K562 (cell line): ENCODE measurements at regions not wholly inside any gene's neighbourhood (a gene's known extent, or its start where the extent isn't known, plus 50 kb on each side); places are given as distances from the start of the nearest gene placed in this dataset.

ENCODE experiments used
- ATAC-seq: fragments of 200-7000 bp; cut with Tn5 transposase; 3 replicates; pipeline ENCODE4 v1.9.1; 2020; ENCODE audit warnings: moderate library complexity
- BruUV-seq: library from RNA; stranded (reverse); fragments of 400-500 nt; replicated peaks from 2 replicates; lab custom pipeline; 2021; lab: Mats Ljungman, UMichigan
- CTCF ChIA-PET: fragments of 300-600 bp; formaldehyde crosslinking; extraction: SDS; loops from one replicate; lab custom pipeline; 2021; ENCODE audit warnings: low intra/inter-chr PET ratio; lab: Yijun Ruan, JAX
- POLR2A ChIA-PET: fragments of 300-600, 350-650 bp; sonication (Branson Sonifier 250); formaldehyde crosslinking; extraction: SDS; loops from one replicate; lab custom pipeline; 2021; ENCODE audit warnings: antibody characterized with exemption, inconsistent platforms; lab: Yijun Ruan, JAX
- DNase-seq, 4 experiments: peaks; one replicate each; pipeline versions ENCODE4 v3.0.0 to v3.0.0-alpha.2; 2011 to 2018; ENCODE audit warnings: low spot score in 3 of 4, mixed read lengths in 3 of 4; ENCODE audit errors: extremely low read depth in 1 of 4
- FAIRE-seq: peaks from 2 replicates; lab custom pipeline; 2011; peaks lifted over from hg19 to GRCh38; lab: Jason Lieb, UNC
- H2AFZ ChIP-seq: 2 replicates; pipeline ENCODE4 v1.6.0; 2011; ENCODE audit warnings: low read depth, low read length, control low read depth, inconsistent platforms
- H3K27ac ChIP-seq: fragments of 200-600 bp; 3 replicates; pipeline ENCODE4 v1.8.0; 2011; ENCODE audit warnings: low read depth, mild to moderate bottlenecking, control low read depth, inconsistent platforms, low read length, moderate library complexity, mixed read lengths; ENCODE audit errors: extremely low read depth
- H3K27me3 ChIP-seq, 2 experiments: fragments of 300-600 bp in 1 of 2; 2 replicates in 1 of 2; 3 replicates in 1 of 2; pipeline versions ENCODE4 v1.6.0 to v1.8.0; 2011; ENCODE audit warnings: inconsistent platforms in 2 of 2, low read length in 2 of 2, mild to moderate bottlenecking in 1 of 2, mixed read lengths in 1 of 2, moderate library complexity in 1 of 2; ENCODE audit not compliant: control insufficient read depth in 2 of 2, insufficient read depth in 2 of 2
- H3K36me3 ChIP-seq: fragments of 300-600 bp; 3 replicates; pipeline ENCODE4 v1.8.0; 2011; ENCODE audit warnings: mild to moderate bottlenecking, low read length, inconsistent platforms; ENCODE audit not compliant: control insufficient read depth, insufficient read depth
- H3K4me1 ChIP-seq, 2 experiments: fragments of 200-600 bp in 1 of 2; replicated peaks in 1 of 2; 2 replicates in 1 of 2; 3 replicates in 1 of 2; pipeline versions ENCODE4 v1.5.1 to v1.8.0; 2011; ENCODE audit warnings: inconsistent platforms in 2 of 2, low read length in 2 of 2, mild to moderate bottlenecking in 1 of 2, mixed read lengths in 1 of 2, moderate library complexity in 1 of 2; ENCODE audit not compliant: control insufficient read depth in 2 of 2, insufficient read depth in 2 of 2
- H3K4me2 ChIP-seq: 2 replicates; pipeline ENCODE4 v1.6.1; 2011; ENCODE audit warnings: low read length, control low read depth, inconsistent platforms, mixed read lengths; ENCODE audit not compliant: insufficient read depth
- H3K4me3 ChIP-seq: fragments of 200-600 bp; sonication (generic), shearing (Covaris generic); 2 replicates; pipeline ENCODE4 v1.5.1; 2016; ENCODE audit warnings: control low read depth, inconsistent platforms
- H3K79me2 ChIP-seq: fragments of 200-600 bp; 3 replicates; pipeline ENCODE4 v1.8.0; 2011; ENCODE audit warnings: low read length, inconsistent platforms; ENCODE audit not compliant: control insufficient read depth, insufficient read depth
- H3K9ac ChIP-seq, 2 experiments: 2 replicates each; pipeline versions ENCODE4 v1.6.0 to v1.6.1; 2011; ENCODE audit warnings: low read depth in 2 of 2, low read length in 2 of 2, control low read depth in 1 of 2, inconsistent platforms in 1 of 2, mild to moderate bottlenecking in 1 of 2, mixed read lengths in 1 of 2; ENCODE audit not compliant: insufficient read depth in 1 of 2
- H3K9me1 ChIP-seq: one replicate; pipeline ENCODE4 v1.6.0; 2011; ENCODE audit warnings: inconsistent platforms, mild to moderate bottlenecking, low read length, moderate library complexity; ENCODE audit not compliant: control insufficient read depth, insufficient read depth
- H3K9me3 ChIP-seq: replicated peaks from 2 replicates; pipeline ENCODE4 v1.5.1; 2011; ENCODE audit warnings: low read depth, low read length, inconsistent platforms; ENCODE audit not compliant: control insufficient read depth, insufficient read depth
- H4K20me1 ChIP-seq: replicated peaks from 2 replicates; pipeline ENCODE4 v1.6.1; 2011; ENCODE audit warnings: low read length, inconsistent platforms, mixed read lengths; ENCODE audit not compliant: control insufficient read depth, insufficient read depth
- HDAC3 ChIP-seq: fragments of 450-650 bp; IDR thresholded peaks from 2 replicates; pipeline ENCODE4 v1.6.1; 2018; ENCODE audit warnings: borderline replicate concordance, mild to moderate bottlenecking, moderate library complexity; ENCODE audit not compliant: partially characterized antibody
- HSF4 ChIP-seq: fragments of 250-450 bp; sonication (Bioruptor Pico); IDR thresholded peaks from 2 replicates; pipeline ENCODE4 v2.1.2; 2022; ENCODE audit warnings: mild to moderate bottlenecking, moderate library complexity, borderline replicate concordance
- MEF2A ChIP-seq: IDR thresholded peaks from 2 replicates; pipeline ENCODE4 v1.6.1; 2011; ENCODE audit warnings: low read depth, mild to moderate bottlenecking, low read length, moderate library complexity; ENCODE audit not compliant: control insufficient read depth
- RBM15 ChIP-seq: fragments of 200-400 bp; formaldehyde crosslinking; IDR thresholded peaks from 2 replicates; pipeline ENCODE4 v1.6.1; 2018; ENCODE audit warnings: mild to moderate bottlenecking, low read length, moderate library complexity; ENCODE audit not compliant: insufficient read depth
- SMAD1 ChIP-seq: fragments of 150-350 bp; IDR thresholded peaks from 2 replicates; pipeline ENCODE4 v1.6.1; 2014; ENCODE audit warnings: low read length, low read depth; ENCODE audit not compliant: partially characterized antibody
- SRSF9 ChIP-seq: fragments of 200-400 bp; formaldehyde crosslinking; IDR thresholded peaks from 2 replicates; pipeline ENCODE4 v1.6.1; 2017; ENCODE audit warnings: low read depth, low read length, borderline replicate concordance
- ZFP30 ChIP-seq: fragments of 250-450 bp; sonication (Bioruptor Pico); IDR thresholded peaks from 2 replicates; pipeline ENCODE4 v1.8.0; 2022; ENCODE audit warnings: moderate library complexity, mild to moderate bottlenecking, inconsistent platforms, borderline replicate concordance
- ZKSCAN8 ChIP-seq: fragments of 200-800 bp; sonication (Bioruptor generic); IDR thresholded peaks from 2 replicates; pipeline ENCODE4 v1.6.1; 2016; ENCODE audit warnings: missing genetic modification characterization, missing compliant biosample characterization
- ZNF121 ChIP-seq: sonication (generic); formaldehyde crosslinking; conservative IDR thresholded peaks from 2 replicates; pipeline ENCODE4 v1.8.0; 2022; ENCODE audit warnings: missing genetic modification reagents
- ZNF384 ChIP-seq: IDR thresholded peaks from 2 replicates; pipeline ENCODE4 v1.6.1; 2012; ENCODE audit warnings: low read depth, low read length, improper control_type of control experiment
- WGBS: fragments of 100-300 bp; shearing (Covaris generic); methylation state at CpG from one replicate; pipeline ENCODE4 v1.1.6; 2016; ENCODE audit warnings: low coverage, mixed read lengths; ENCODE audit not compliant: insufficient coverage; ENCODE audit errors: missing lambda C conversion rate; 5-methylcytosine and 5-hydroxymethylcytosine counted together
- in situ Hi-C: fragments of 300-500 bp; cut with MboI; formaldehyde crosslinking; loops from 4 replicates; pipeline ENCODE4 v1.15.0; 2018; ENCODE audit warnings: inconsistent platforms, mixed read lengths
- intact Hi-C: fragments of 100-400 bp; cut with micrococcal nuclease; formaldehyde crosslinking; loops from 2 replicates; pipeline ENCODE4 v1.14.2; 2022
- TF ChIP-seq, protein P1 (sequence below): fragments of 450-650 bp; formaldehyde crosslinking; IDR thresholded peaks from 2 replicates; pipeline ENCODE4 v1.4.0; 2020; ENCODE audit warnings: mild to moderate bottlenecking, mixed read lengths
- TF ChIP-seq, protein P2 (sequence below): sonication (generic); formaldehyde crosslinking; IDR thresholded peaks from 2 replicates; pipeline ENCODE4 v1.8.0; 2023; ENCODE audit warnings: mild to moderate bottlenecking, missing genetic modification reagents

DNA sequence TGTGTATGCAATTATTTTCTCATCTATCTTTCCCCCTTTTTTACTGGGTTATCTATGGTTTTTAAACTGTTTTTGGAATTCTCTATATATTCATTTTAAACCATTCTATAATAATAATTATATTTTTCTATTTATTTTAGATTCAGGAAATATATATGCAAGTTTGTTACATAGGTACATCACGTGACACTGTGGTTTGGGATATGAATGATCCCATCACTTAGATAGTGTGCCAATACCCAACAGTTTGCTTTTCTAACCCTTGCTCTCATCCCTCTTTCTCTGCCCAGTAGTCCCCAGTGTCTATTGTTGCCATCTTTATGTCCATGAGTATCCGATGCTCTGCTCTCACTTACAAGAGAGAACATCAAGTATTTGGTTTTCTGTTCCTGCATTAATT, 65.8 kb upstream of the SPHKAP start:
- BruUV-seq = no TSS peak
- intact Hi-C loops (no loop called here), in situ Hi-C loops (no loop called here)
- no peak overlapping the region for H3K4me3 ChIP-seq
- H4K20me1 ChIP-seq = no peaks in the 10 kb centered on the region
- WGBS = 0% methylated on average over 2 of the region's 2 CpGs
- no peak overlapping the region for H3K4me2 ChIP-seq
- H3K27ac ChIP-seq = no peak overlapping the region
- no peak overlapping the region for H2AFZ ChIP-seq
- no peak overlapping the region for H3K9ac ChIP-seq
- no peak for ATAC-seq
- FAIRE-seq = no peak
- H3K4me1 ChIP-seq = no peaks in the 10 kb centered on the region
- no peak for DNase-seq
- TF ChIP-seq, protein P1, sequence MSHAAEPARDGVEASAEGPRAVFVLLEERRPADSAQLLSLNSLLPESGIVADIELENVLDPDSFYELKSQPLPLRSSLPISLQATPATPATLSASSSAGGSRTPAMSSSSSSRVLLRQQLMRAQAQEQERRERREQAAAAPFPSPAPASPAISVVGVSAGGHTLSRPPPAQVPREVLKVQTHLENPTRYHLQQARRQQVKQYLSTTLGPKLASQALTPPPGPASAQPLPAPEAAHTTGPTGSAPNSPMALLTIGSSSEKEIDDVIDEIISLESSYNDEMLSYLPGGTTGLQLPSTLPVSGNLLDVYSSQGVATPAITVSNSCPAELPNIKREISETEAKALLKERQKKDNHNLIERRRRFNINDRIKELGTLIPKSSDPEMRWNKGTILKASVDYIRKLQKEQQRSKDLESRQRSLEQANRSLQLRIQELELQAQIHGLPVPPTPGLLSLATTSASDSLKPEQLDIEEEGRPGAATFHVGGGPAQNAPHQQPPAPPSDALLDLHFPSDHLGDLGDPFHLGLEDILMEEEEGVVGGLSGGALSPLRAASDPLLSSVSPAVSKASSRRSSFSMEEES (CRISPR knock-in tag) = peak; percentile 58
- no peak for TF ChIP-seq RBM15
- no peaks in the 10 kb centered on the region for H3K9me1 ChIP-seq
- no peaks in the 10 kb centered on the region for H3K79me2 ChIP-seq
- ChIA-PET POLR2A (no interaction called here), CTCF (no interaction called here)
- H3K9me3 ChIP-seq = no peaks in the 10 kb centered on the region
- H3K27me3 ChIP-seq = no peaks in the 10 kb centered on the region
- H3K36me3 ChIP-seq = no peaks in the 10 kb centered on the region

DNA sequence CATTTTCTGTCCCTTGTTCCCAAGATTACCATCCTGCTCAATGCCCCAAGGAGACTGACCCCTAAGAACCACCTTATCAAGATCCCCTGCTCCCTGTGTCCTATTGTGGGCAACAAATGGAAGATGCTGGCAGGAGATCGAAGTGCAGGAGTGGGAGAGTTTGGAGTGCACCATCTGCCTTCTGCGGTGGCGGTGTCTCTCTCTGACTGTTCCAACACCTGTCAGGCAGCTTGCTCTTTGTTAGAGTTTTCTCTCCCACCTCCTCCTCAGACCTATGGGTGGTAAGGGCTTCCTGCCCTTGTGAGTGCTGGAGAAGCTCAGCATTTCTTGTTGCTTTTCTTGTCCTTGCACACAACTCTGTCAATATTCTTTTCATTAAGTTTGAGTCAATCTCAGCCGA, 64.1 kb upstream of the SPHKAP start:
- no TSS peak for BruUV-seq
- Histone ChIP-seq H2AFZ (no peak overlapping the region), H3K27ac (no peak overlapping the region), H3K4me2 (no peak overlapping the region), H3K4me1 (no peaks in the 10 kb centered on the region), H3K36me3 (no peaks in the 10 kb centered on the region), H3K9me1 (no peaks in the 10 kb centered on the region), H3K27me3 (no peaks in the 10 kb centered on the region), H4K20me1 (no peaks in the 10 kb centered on the region), H3K9ac (no peak overlapping the region), H3K79me2 (no peaks in the 10 kb centered on the region), H3K9me3 (no peaks in the 10 kb centered on the region), H3K4me3 (no peak overlapping the region)
- ATAC-seq (no peak), FAIRE-seq (no peak), DNase-seq (no peak)
- in situ Hi-C loops = no loop called here
- WGBS = 0% methylated on average over 2 of the region's 4 CpGs
- intact Hi-C loops = no loop called here
- ChIA-PET CTCF (no interaction called here), POLR2A (no interaction called here)
- TF ChIP-seq ZFP30 = no peak
- no peak for TF ChIP-seq MEF2A
- TF ChIP-seq SRSF9 = no peak
- TF ChIP-seq ZKSCAN8 (CRISPR knock-in tag) = no peak
- TF ChIP-seq HSF4 = no peak
- TF ChIP-seq HDAC3 = no peak
- TF ChIP-seq ZNF384 = no peak
- TF ChIP-seq ZNF121 (CRISPR knock-in tag) = no peak
- TF ChIP-seq, protein P2, sequence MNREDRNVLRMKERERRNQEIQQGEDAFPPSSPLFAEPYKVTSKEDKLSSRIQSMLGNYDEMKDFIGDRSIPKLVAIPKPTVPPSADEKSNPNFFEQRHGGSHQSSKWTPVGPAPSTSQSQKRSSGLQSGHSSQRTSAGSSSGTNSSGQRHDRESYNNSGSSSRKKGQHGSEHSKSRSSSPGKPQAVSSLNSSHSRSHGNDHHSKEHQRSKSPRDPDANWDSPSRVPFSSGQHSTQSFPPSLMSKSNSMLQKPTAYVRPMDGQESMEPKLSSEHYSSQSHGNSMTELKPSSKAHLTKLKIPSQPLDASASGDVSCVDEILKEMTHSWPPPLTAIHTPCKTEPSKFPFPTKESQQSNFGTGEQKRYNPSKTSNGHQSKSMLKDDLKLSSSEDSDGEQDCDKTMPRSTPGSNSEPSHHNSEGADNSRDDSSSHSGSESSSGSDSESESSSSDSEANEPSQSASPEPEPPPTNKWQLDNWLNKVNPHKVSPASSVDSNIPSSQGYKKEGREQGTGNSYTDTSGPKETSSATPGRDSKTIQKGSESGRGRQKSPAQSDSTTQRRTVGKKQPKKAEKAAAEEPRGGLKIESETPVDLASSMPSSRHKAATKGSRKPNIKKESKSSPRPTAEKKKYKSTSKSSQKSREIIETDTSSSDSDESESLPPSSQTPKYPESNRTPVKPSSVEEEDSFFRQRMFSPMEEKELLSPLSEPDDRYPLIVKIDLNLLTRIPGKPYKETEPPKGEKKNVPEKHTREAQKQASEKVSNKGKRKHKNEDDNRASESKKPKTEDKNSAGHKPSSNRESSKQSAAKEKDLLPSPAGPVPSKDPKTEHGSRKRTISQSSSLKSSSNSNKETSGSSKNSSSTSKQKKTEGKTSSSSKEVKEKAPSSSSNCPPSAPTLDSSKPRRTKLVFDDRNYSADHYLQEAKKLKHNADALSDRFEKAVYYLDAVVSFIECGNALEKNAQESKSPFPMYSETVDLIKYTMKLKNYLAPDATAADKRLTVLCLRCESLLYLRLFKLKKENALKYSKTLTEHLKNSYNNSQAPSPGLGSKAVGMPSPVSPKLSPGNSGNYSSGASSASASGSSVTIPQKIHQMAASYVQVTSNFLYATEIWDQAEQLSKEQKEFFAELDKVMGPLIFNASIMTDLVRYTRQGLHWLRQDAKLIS (CRISPR knock-in tag) = no peak
- TF ChIP-seq SMAD1 = no peak
